Fibroblast of pulmonary artery (primary cell): ENCODE measurements at regions not wholly inside any gene's neighbourhood (a gene's known extent, or its start where the extent isn't known, plus 50 kb on each side); places are given as distances from the start of the nearest gene placed in this dataset.

Experiments
- DNase-seq: peaks from one replicate; pipeline ENCODE4 v3.0.0-alpha.2; 2010; ENCODE audit warnings: low read depth
- H3K4me3 ChIP-seq: replicated peaks from 2 replicates; pipeline ENCODE4 v1.5.1; 2011; ENCODE audit warnings: low read depth, mild to moderate bottlenecking, control low read depth, low read length, moderate library complexity
- TF ChIP-seq, protein P1 (sequence below): IDR thresholded peaks from 2 replicates; pipeline ENCODE4 v1.5.1; 2011; ENCODE audit warnings: mild to moderate bottlenecking, control low read depth, low read length, inconsistent platforms; ENCODE audit errors: missing control alignments

DNA sequence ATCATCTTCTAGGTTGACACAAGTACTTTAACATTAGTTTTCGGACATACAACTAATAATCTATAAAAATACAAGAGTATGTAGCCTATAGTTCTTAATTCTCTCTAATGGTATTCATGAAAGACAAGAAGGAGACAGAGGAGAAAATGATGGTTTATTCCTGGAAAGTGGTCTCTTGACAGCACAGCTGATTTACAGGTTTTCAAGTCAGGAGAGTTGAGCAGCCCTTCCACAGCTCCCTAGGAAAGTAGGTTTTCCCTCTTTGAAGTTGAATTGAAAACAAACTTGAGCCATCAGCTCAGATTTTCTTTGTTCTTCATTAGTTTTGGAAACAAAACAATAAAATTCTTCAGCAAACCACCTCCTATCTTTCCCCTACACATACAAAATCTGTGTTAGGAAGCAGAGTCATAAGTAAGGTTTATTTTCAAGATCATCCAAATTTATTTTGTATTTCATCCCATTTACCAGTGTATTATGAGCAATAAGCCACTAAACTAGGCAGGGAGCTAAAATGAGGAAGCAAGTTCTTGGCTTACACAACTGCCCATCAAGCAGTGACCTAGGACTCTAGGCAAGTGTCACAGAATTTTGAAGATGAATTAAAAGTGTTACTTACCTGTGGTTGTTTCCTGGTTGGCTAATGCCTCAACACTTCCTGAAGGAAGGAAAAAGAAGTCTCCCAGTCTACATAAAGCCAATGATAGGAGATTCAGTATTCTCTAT, 357.0 kb downstream of the BCAT1 start:
- TF ChIP-seq, protein P1, sequence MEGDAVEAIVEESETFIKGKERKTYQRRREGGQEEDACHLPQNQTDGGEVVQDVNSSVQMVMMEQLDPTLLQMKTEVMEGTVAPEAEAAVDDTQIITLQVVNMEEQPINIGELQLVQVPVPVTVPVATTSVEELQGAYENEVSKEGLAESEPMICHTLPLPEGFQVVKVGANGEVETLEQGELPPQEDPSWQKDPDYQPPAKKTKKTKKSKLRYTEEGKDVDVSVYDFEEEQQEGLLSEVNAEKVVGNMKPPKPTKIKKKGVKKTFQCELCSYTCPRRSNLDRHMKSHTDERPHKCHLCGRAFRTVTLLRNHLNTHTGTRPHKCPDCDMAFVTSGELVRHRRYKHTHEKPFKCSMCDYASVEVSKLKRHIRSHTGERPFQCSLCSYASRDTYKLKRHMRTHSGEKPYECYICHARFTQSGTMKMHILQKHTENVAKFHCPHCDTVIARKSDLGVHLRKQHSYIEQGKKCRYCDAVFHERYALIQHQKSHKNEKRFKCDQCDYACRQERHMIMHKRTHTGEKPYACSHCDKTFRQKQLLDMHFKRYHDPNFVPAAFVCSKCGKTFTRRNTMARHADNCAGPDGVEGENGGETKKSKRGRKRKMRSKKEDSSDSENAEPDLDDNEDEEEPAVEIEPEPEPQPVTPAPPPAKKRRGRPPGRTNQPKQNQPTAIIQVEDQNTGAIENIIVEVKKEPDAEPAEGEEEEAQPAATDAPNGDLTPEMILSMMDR = no peak
- H3K4me3 ChIP-seq = no peak overlapping the region
- no peak for DNase-seq

DNA sequence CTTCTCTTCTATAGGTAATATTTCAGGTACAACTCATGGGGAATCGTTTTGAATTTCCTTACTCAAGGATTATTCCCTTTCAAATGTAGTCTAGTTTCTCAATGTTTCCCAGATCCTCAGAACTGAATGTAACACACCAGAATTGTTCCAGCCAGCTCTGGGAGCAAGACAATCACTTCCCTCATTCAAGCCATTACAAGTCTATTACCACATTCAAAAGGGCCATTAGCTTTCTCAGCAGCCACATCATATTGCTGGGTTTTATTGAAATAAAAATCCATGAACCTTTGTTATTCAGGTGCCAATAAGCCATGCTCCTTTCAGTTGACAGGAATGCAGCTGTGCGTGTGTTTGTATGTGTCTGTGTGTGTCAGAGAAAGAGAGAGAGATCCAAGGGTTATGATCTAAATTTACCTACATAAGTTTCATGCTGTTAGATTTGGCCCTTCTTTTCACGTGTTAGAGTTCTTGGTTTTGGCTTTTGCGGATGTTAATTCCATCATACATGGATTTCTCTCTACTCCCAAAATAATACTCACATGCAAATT, 357.7 kb downstream of the BCAT1 start:
- DNase-seq = no peak
- TF ChIP-seq, protein P1 = no peak
- H3K4me3 ChIP-seq = no peak overlapping the region

DNA sequence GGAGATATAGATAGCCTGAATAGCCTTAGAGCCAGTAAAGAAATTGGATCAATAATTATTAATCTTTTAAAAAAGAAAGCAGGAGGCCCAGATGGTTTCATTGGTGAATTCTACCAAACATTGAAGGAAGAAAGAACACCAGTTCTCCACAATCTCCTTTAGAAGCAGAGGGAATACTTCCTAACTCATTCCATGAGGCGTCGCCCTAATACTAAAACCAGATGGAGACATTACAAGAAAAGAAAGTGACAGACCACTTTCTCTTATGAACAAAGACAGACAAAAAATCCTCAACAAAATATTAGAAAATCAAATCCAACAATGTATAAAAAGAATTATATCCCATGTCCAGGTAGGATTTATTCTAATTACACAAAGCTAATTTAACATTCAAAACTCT, 362.6 kb downstream of the BCAT1 start:
- TF ChIP-seq, protein P1 = no peak
- no peak for DNase-seq

DNA sequence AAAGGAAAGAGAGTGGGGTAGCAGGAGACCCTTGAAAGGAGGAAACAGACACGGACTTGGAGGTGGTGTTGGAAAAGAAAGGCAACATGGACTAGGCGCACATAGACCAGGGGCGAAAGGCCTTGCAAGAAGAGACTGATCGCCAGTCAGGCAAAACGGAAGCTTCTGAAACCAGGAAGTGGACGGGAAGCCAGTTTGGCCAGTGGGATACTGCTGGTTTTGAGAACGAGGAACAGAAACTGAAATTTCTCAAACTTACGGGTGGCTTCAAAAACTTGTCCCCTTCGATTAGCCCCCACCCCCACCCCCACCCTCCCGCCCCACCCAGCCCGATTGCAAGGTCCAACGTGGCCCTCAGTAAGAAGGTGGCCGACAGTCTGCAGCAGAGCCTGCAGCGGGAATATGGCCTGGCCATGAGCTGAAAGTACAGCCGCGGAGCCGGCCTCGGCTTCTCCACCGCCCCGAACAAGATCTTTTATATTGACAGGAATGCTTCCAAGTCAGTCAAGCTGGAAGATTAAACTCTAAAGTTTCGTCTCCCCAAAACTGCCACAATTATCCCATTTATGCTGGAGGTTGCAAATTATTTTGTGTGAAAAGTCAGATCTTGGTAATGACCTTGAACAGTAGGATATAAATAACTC, 364.7 kb downstream of the BCAT1 start:
- DNase-seq = no peak

More for the DNA sequence above, 362.6 kb downstream of the BCAT1 start:
- H3K4me3 ChIP-seq = no peak overlapping the region

DNA sequence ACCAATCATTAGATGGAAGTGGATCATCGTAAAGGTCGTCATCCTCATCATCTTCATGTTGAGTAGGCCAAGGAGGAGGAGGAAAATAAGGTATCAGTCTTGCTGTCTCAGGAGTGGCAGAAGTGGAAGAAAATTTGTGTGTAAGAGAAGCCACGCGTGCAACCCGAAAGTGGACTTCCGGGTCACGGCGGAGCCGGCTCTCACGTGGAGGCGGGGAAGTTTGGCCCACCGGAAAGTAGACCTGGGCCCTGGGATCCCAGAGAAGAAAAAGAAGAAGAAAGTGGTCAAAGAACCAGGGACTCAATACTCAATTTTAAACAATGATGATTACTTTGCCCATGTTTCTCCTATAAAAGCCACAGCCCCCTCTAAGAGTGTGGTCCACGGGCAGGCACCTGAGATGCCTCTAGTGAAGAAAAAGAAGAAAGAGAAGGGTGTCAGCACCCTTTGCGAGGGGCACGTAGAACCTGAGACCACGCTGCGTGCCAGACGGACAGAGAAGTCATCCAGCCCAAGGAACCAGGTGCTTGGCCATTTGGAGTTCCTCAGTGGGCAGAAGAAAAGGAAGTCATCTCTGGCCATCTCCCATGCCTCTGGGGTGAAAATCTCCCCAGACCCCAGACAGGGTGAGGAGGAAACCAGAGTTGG, 365.8 kb downstream of the BCAT1 start:
- no peak overlapping the region for H3K4me3 ChIP-seq
- TF ChIP-seq, protein P1 = no peak
- DNase-seq = no peak

More for the DNA sequence above, 364.7 kb downstream of the BCAT1 start:
- TF ChIP-seq, protein P1 = no peak
- no peak overlapping the region for H3K4me3 ChIP-seq

DNA sequence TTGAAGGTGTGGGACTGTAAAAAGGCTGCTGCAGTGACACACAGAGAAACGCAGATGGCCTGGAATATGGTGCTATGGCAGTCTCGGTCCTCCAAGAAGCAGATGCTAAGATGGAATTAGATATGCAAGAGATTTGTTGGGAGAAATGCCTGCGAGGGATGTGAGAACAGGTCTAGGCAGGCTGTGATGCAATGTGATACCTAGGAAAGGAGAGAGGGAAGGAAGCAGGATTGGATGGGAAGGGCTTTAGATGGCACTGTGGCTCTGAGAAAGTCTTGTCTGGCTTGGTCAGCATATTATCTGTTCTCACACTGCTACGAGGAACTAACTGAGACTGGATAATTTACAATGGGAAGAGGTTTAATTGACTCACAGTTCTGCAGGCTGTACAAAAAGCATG, 374.4 kb downstream of the BCAT1 start:
- TF ChIP-seq, protein P1 = no peak
- no peak for DNase-seq
- H3K4me3 ChIP-seq = no peak overlapping the region
